GM12873 (cell line): ENCODE measurements at regions not wholly inside any gene's neighbourhood (a gene's known extent, or its start where the extent isn't known, plus 50 kb on each side); places are given as distances from the start of the nearest gene placed in this dataset.

ENCODE experiments used
- CTCF ChIP-seq: IDR thresholded peaks from 2 replicates; pipeline ENCODE4 v1.5.1; 2012; ENCODE audit warnings: low read depth, mild to moderate bottlenecking, moderate library complexity, low read length, control low read depth; ENCODE audit not compliant: insufficient read depth; ENCODE audit errors: missing control alignments

- TF ChIP-seq CTCF, result no peak
These were observed 105.0 kb upstream of the JUN start for GRCh38 chr1:58888833-58889232.

GRCh38 chr1:58890113-58890512 lies 106.3 kb upstream of the JUN start:
- no peak for TF ChIP-seq CTCF

GRCh38 chr1:58890609-58891008 lies 106.8 kb upstream of the JUN start:
- TF ChIP-seq CTCF, result no peak

GRCh38 chr1:58891347-58891746 lies 107.5 kb upstream of the JUN start:
- TF ChIP-seq CTCF, result no peak

- TF ChIP-seq CTCF, result no peak
These were observed 109.5 kb upstream of the JUN start for GRCh38 chr1:58893257-58893869.

- no peak for TF ChIP-seq CTCF
These were observed 111.2 kb upstream of the JUN start for GRCh38 chr1:58895082-58895481.

- TF ChIP-seq CTCF, result no peak
These were observed 111.8 kb upstream of the JUN start for GRCh38 chr1:58895559-58896145.
